Activated naive CD8-positive, alpha-beta T cell treated with anti-CD3 and anti-CD28 coated beads, Interleukin-2, amount 50 U/mL, for 24 hours (primary cell): ENCODE measurements at regions not wholly inside any gene's neighbourhood (a gene's known extent, or its start where the extent isn't known, plus 50 kb on each side); places are given as distances from the start of the nearest gene placed in this dataset.

Source experiments
- ATAC-seq: fragments of 150-1000 bp; cut with Tn5 transposase; one replicate; pipeline ENCODE4 v1.10.0; 2021
- DNase-seq: peaks from one replicate; pipeline ENCODE4 v3.0.0; 2021
- H3K27ac Mint-ChIP-seq: one replicate; pipeline ENCODE4 v1.8.0; 2021; ENCODE audit warnings: mild to moderate bottlenecking, mixed read lengths
- H3K27me3 Mint-ChIP-seq: one replicate; pipeline ENCODE4 v1.8.0; 2021; ENCODE audit warnings: mixed read lengths
- H3K36me3 Mint-ChIP-seq: one replicate; pipeline ENCODE4 v1.8.0; 2021; ENCODE audit warnings: low read depth, mixed read lengths
- H3K4me1 Mint-ChIP-seq: one replicate; pipeline ENCODE4 v1.8.0; 2021; ENCODE audit warnings: mixed read lengths
- H3K4me3 Mint-ChIP-seq: one replicate; pipeline ENCODE4 v1.8.0; 2021; ENCODE audit warnings: mild to moderate bottlenecking, moderate library complexity, mixed read lengths
- H3K9me3 Mint-ChIP-seq: one replicate; pipeline ENCODE4 v1.8.0; 2021; ENCODE audit warnings: mixed read lengths

- no peaks in the 10 kb centered on the region for H3K4me1 Mint-ChIP-seq
- H3K36me3 Mint-ChIP-seq, result no peaks in the 10 kb centered on the region
- H3K9me3 Mint-ChIP-seq, result no peaks in the 10 kb centered on the region
- no peak overlapping the region for H3K27ac Mint-ChIP-seq
- H3K27me3 Mint-ChIP-seq, result peaks cover 2% of the 10 kb centered on the region
- no peak overlapping the region for H3K4me3 Mint-ChIP-seq
- ATAC-seq, result no peak
- no peak for DNase-seq
Measured at GRCh38 chr6:168221497-168222079, 98.0 kb downstream of the DACT2 start.

GRCh38 chr6:168221000-168221399 lies 98.6 kb downstream of the DACT2 start:
- no peak overlapping the region for H3K4me3 Mint-ChIP-seq
- H3K4me1 Mint-ChIP-seq, result no peaks in the 10 kb centered on the region
- no peak overlapping the region for H3K27ac Mint-ChIP-seq
- H3K36me3 Mint-ChIP-seq, result no peaks in the 10 kb centered on the region
- ATAC-seq, result no peak
- no peak for DNase-seq
- H3K27me3 Mint-ChIP-seq, result peaks cover 2% of the 10 kb centered on the region
- H3K9me3 Mint-ChIP-seq, result no peaks in the 10 kb centered on the region

- H3K4me3 Mint-ChIP-seq, result no peak overlapping the region
- H3K27me3 Mint-ChIP-seq, result peaks cover 4% of the 10 kb centered on the region
- DNase-seq, result no peak
- H3K27ac Mint-ChIP-seq, result no peak overlapping the region
- no peaks in the 10 kb centered on the region for H3K9me3 Mint-ChIP-seq
- no peak for ATAC-seq
- H3K4me1 Mint-ChIP-seq, result no peaks in the 10 kb centered on the region
- no peaks in the 10 kb centered on the region for H3K36me3 Mint-ChIP-seq
Measured at GRCh38 chr6:168219804-168220203, 99.8 kb downstream of the DACT2 start.

GRCh38 chr6:168218785-168219566 lies 100.6 kb downstream of the DACT2 start:
- DNase-seq (no peak), ATAC-seq (no peak)
- Mint-ChIP-seq H3K36me3 (no peaks in the 10 kb centered on the region), H3K9me3 (no peaks in the 10 kb centered on the region), H3K27me3 (peaks cover 4% of the 10 kb centered on the region), H3K27ac (no peak overlapping the region), H3K4me3 (no peak overlapping the region), H3K4me1 (no peaks in the 10 kb centered on the region)

GRCh38 chr6:168217880-168218537 lies 101.6 kb downstream of the DACT2 start:
- ATAC-seq, result no peak

GRCh38 chr6:168217216-168217879 lies 102.2 kb downstream of the DACT2 start:
- no peak overlapping the region for H3K27ac Mint-ChIP-seq
- no peak for DNase-seq

More at GRCh38 chr6:168217880-168218537, 101.6 kb downstream of the DACT2 start:
- DNase-seq, result no peak
- no peak overlapping the region for H3K4me3 Mint-ChIP-seq
- H3K27ac Mint-ChIP-seq, result no peak overlapping the region
- H3K9me3 Mint-ChIP-seq, result no peaks in the 10 kb centered on the region
- H3K36me3 Mint-ChIP-seq, result no peaks in the 10 kb centered on the region
- peaks cover 4% of the 10 kb centered on the region for H3K27me3 Mint-ChIP-seq
- H3K4me1 Mint-ChIP-seq, result no peaks in the 10 kb centered on the region

GRCh38 chr6:168216751-168217191 lies 102.8 kb downstream of the DACT2 start:
- DNase-seq (no peak), ATAC-seq (no peak)
- Mint-ChIP-seq H3K27me3 (peaks cover 2% of the 10 kb centered on the region), H3K4me3 (no peak overlapping the region), H3K36me3 (no peaks in the 10 kb centered on the region), H3K4me1 (no peaks in the 10 kb centered on the region), H3K27ac (no peak overlapping the region), H3K9me3 (no peaks in the 10 kb centered on the region)

More at GRCh38 chr6:168217216-168217879, 102.2 kb downstream of the DACT2 start:
- no peak for ATAC-seq
- Mint-ChIP-seq H3K9me3 (no peaks in the 10 kb centered on the region), H3K36me3 (no peaks in the 10 kb centered on the region), H3K4me3 (no peak overlapping the region), H3K27me3 (peaks cover 2% of the 10 kb centered on the region), H3K4me1 (no peaks in the 10 kb centered on the region)

GRCh38 chr6:168216117-168216516 lies 103.5 kb downstream of the DACT2 start:
- no peak for ATAC-seq
- no peaks in the 10 kb centered on the region for H3K36me3 Mint-ChIP-seq
- no peak overlapping the region for H3K4me3 Mint-ChIP-seq
- H3K4me1 Mint-ChIP-seq, result no peaks in the 10 kb centered on the region
- no peak for DNase-seq
- peaks cover 2% of the 10 kb centered on the region for H3K27me3 Mint-ChIP-seq
- no peaks in the 10 kb centered on the region for H3K9me3 Mint-ChIP-seq
- no peak overlapping the region for H3K27ac Mint-ChIP-seq

GRCh38 chr6:168215121-168215808 lies 104.3 kb downstream of the DACT2 start:
- H3K36me3 Mint-ChIP-seq, result no peaks in the 10 kb centered on the region
- ATAC-seq (no peak), DNase-seq (no peak)
- H3K4me3 Mint-ChIP-seq, result no peak overlapping the region
- no peaks in the 10 kb centered on the region for H3K9me3 Mint-ChIP-seq
- no peak overlapping the region for H3K27ac Mint-ChIP-seq
- H3K27me3 Mint-ChIP-seq, result peaks cover 2% of the 10 kb centered on the region
- H3K4me1 Mint-ChIP-seq, result no peaks in the 10 kb centered on the region

- DNase-seq, result no peak
- H3K4me1 Mint-ChIP-seq, result no peaks in the 10 kb centered on the region
- no peaks in the 10 kb centered on the region for H3K9me3 Mint-ChIP-seq
- H3K4me3 Mint-ChIP-seq, result no peak overlapping the region
- no peaks in the 10 kb centered on the region for H3K36me3 Mint-ChIP-seq
- no peak for ATAC-seq
- peaks cover 2% of the 10 kb centered on the region for H3K27me3 Mint-ChIP-seq
- no peak overlapping the region for H3K27ac Mint-ChIP-seq
Measured at GRCh38 chr6:168214586-168215104, 104.9 kb downstream of the DACT2 start.

GRCh38 chr6:168213121-168213524 lies 106.5 kb downstream of the DACT2 start:
- Mint-ChIP-seq H3K36me3 (no peaks in the 10 kb centered on the region), H3K4me3 (no peak overlapping the region), H3K27ac (no peak overlapping the region), H3K9me3 (no peaks in the 10 kb centered on the region), H3K4me1 (no peaks in the 10 kb centered on the region), H3K27me3 (peaks cover 2% of the 10 kb centered on the region)
- DNase-seq (no peak), ATAC-seq (no peak)

GRCh38 chr6:168212362-168212761 lies 107.2 kb downstream of the DACT2 start:
- no peak overlapping the region for H3K27ac Mint-ChIP-seq
- no peak for ATAC-seq
- no peaks in the 10 kb centered on the region for H3K4me1 Mint-ChIP-seq
- no peak overlapping the region for H3K4me3 Mint-ChIP-seq
- no peaks in the 10 kb centered on the region for H3K9me3 Mint-ChIP-seq
- peaks cover 2% of the 10 kb centered on the region for H3K27me3 Mint-ChIP-seq
- no peaks in the 10 kb centered on the region for H3K36me3 Mint-ChIP-seq
- no peak for DNase-seq

GRCh38 chr6:168211681-168212080 lies 107.9 kb downstream of the DACT2 start:
- Mint-ChIP-seq H3K9me3 (no peaks in the 10 kb centered on the region), H3K4me1 (no peaks in the 10 kb centered on the region), H3K27me3 (peaks cover 2% of the 10 kb centered on the region), H3K27ac (no peak overlapping the region), H3K36me3 (no peaks in the 10 kb centered on the region), H3K4me3 (no peak overlapping the region)
- ATAC-seq (no peak), DNase-seq (no peak)
